ENCODE measurements at regions not wholly inside any gene's neighbourhood (a gene's known extent, or its start where the extent isn't known, plus 50 kb on each side); places are given as distances from the start of the nearest gene placed in this dataset.

- TF ChIP-seq CTCF (IDR thresholded peaks at IDR 0.05) (no peak), POLR2A (IDR thresholded peaks at IDR 0.05; ENCODE audit: low read depth) (no peak)
These were observed 60.0 kb upstream of the TGIF1 start for GRCh38 chr18:3389977-3390376.

Data from esophagus muscularis mucosa (tissue), 3 donors.